ENCODE measurements at regions not wholly inside any gene's neighbourhood (a gene's known extent, or its start where the extent isn't known, plus 50 kb on each side); places are given as distances from the start of the nearest gene placed in this dataset.

DNA sequence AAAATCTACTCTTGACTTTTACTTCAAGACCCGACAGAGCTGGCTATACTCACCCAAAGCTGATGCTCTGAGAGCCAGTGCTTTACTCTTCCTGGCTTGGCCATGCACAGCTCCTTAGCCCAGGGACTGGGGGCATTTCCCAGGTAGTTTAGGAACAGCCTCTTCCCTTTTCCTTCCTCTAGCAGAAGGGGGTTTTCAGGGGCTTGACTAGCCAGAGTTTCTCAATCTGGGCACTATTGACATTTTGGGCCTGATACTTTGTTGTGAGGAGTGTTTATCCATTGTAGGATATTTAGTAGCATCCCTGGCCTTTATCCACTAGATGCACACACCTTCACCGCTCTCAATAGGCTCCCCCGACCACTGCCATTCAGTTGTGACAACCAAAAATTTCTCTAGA is 50.0 kb upstream of the RFX3 start:
- TF ChIP-seq GABPA (IDR thresholded peaks at IDR 0.05; ENCODE audit: low read depth) (no peak), EP300 (IDR thresholded peaks at IDR 0.05; ENCODE audit: borderline replicate concordance in 1 of 2, low read depth in 1 of 2, low read length in 1 of 2) (no peak), CHD2 (IDR thresholded peaks at IDR 0.05; ENCODE audit: low read length, partially characterized antibody) (no peak), POLR2AphosphoS5 (IDR thresholded peaks at IDR 0.05; ENCODE audit: low read depth, low read length) (no peak)
- TF ChIP-seq, protein P1, sequence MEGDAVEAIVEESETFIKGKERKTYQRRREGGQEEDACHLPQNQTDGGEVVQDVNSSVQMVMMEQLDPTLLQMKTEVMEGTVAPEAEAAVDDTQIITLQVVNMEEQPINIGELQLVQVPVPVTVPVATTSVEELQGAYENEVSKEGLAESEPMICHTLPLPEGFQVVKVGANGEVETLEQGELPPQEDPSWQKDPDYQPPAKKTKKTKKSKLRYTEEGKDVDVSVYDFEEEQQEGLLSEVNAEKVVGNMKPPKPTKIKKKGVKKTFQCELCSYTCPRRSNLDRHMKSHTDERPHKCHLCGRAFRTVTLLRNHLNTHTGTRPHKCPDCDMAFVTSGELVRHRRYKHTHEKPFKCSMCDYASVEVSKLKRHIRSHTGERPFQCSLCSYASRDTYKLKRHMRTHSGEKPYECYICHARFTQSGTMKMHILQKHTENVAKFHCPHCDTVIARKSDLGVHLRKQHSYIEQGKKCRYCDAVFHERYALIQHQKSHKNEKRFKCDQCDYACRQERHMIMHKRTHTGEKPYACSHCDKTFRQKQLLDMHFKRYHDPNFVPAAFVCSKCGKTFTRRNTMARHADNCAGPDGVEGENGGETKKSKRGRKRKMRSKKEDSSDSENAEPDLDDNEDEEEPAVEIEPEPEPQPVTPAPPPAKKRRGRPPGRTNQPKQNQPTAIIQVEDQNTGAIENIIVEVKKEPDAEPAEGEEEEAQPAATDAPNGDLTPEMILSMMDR (IDR thresholded peaks at IDR 0.05): no peak

All from SK-N-SH (cell line).